DMS53 (cell line): ENCODE measurements at regions not wholly inside any gene's neighbourhood (a gene's known extent, or its start where the extent isn't known, plus 50 kb on each side); places are given as distances from the start of the nearest gene placed in this dataset.
A peak's percentile ranks its signal among the peaks of the same experiment; 100 is the strongest.
"Not testable (repeated sequence)": the region's sequence is repeated elsewhere in the genome, so short reads cannot be mapped to it uniquely, and the experiment has no call there.

Experiments
- DNase-seq: peaks from one replicate; lab custom pipeline; 2025; lab: John Stamatoyannopoulos, UW

GRCh38 chr7:150101282-150101681, 221.9 kb upstream of the LRRC61 start:
- peak; percentile 25 for DNase-seq

- not testable (repeated sequence) for DNase-seq
These were observed 215.9 kb upstream of the LRRC61 start for GRCh38 chr7:150107283-150107682.

DNA sequence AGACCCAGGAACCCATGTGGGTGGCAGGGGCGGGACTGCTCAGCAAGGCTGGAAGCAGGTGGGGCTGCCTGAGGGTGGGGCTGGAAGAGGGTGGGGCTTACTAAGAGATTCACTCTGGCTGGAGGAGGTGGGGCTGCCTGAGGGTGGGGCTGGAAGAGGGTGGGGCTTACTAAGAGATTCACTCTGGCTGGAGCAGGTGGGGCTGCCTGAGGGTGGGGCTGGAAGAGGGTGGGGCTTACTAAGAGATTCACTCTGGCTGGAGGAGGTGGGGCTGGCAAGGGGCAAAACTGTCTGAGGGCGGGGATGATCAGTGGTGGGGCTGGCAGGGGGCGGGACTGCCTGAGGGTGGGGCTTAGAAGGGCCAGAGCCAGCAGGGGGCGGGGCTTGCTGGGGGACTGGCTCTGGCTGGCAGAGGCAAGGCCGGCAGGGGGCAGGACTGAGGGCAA, 212.8 kb upstream of the LRRC61 start:
- DNase-seq: peak; percentile 36

DNA sequence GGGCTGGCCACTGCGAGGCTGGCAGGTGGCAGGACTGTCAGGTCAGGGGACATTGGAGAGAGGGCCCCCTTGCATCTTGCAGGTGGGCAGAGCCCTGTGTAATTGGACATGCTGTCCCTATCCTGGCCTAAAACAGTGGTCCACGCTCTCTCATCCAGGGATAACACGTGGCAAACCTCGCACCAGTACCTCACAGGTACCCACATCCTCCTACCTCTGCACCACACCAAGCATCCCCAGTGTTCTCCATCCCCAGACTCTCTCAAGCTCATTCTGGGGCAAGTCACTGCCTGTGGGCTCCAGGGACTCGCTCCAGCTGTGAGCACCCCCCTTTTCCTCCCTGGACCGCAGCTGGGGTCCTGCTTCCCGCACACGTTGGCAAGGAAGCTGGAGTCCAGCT, 212.3 kb upstream of the LRRC61 start:
- DNase-seq: not testable (repeated sequence)

DNA sequence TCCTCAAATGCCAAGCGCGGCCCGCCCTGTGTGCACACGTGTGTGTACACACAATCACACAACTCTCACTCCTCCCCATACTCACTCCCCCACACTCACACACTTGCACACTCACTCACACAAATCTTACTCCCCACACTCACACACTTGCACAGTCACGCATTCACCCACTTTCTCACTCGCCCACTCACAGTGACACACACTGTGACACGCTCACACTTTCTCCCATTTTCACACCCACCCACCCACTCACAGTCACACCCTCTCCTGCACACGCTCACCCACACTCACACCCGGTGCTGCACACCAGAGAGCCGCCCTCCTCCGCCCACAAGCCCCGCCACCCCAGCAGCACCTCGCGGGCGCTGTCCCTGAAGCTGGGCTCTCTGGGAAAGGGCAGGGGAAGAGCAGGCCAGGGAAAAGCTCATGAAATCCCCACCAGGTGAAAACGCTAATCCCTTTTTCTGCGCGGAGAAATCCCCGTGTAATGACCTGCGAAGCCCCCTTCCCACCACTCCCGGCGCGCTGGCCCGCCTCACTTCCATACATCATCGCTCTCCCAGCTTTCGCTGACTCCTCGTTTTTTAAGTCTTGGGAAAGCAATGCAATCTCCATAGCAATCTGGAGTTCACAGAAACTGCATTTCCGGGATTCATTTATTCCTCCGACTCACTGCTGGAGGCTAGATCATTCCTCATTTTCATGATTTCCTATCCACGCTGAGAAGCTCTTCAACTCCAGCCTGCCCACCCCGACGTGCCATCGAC, 211.6 kb upstream of the LRRC61 start:
- not testable (repeated sequence) for DNase-seq

- not testable (repeated sequence) for DNase-seq
These were observed 209.9 kb upstream of the LRRC61 start for GRCh38 chr7:150113301-150113700.

DNA sequence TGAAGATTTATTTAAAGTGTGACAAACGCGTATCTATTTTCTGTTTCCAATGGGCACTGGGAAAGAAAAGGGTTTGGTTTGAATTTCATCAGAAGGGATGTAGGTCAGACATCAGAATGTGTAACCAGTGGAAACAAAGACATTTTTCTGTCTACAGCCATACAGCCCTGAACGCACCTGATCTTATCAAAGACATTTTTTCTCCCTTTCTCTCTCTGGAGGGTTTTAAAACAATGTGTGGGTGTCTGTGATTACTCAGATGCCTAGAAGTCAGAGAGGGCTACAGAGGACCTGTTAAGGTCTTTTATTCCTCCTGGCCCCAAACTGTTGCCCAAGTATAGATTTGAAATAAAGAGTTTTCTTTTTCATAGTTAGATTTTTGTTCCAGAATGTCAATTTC, 208.6 kb upstream of the LRRC61 start:
- DNase-seq: not testable (repeated sequence)

GRCh38 chr7:150119966-150120365, 203.2 kb upstream of the LRRC61 start:
- not testable (repeated sequence) for DNase-seq

- DNase-seq: peak; percentile 73
These were observed 197.3 kb upstream of the LRRC61 start for GRCh38 chr7:150125831-150126230.

- not testable (repeated sequence) for DNase-seq
These were observed 188.7 kb upstream of the LRRC61 start for GRCh38 chr7:150134451-150134850.

- not testable (repeated sequence) for DNase-seq
These were observed 187.4 kb upstream of the LRRC61 start for GRCh38 chr7:150135620-150136190.

- DNase-seq: not testable (repeated sequence)
These were observed 183.3 kb upstream of the LRRC61 start for GRCh38 chr7:150139840-150140239.

DNA sequence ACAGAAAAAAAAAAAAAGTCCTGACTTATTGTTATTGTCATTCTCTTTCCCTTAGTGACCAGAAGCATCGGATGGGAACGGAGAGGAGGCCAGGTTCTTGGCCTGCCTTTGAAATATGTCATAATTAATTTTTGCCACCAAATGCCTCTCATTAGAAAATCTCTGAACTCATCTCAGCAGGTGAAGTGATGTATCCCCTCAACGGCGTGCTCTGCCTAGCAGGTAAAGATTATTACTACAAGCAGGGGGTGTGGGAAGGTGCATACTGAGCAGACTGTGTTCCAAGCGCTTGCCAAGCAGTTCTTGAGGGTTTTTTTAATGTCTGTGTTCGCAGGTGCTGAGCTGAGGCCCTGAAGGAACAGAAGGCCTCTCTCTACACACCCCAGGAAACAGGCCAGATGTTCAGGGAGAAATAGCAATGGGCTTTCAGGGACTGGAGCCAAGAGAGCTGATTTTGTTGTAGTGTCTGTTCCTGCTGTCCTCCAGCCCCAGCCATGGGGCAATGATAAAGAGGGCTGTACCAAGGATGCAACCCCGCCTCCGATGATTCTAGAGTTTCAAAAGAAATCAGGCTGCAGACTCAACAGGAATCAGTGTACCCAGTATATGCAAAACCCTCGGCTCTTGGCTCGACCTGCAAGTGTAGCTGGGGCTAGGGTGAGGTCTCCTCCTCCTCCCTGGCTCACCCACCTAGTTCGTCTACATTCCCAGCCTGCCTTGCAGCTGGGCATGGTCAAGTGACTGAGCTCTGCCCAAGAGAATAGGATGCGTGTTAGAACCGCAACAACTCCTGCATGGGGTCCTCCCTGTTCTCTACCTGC, 181.4 kb upstream of the LRRC61 start:
- DNase-seq: not testable (repeated sequence)

DNA sequence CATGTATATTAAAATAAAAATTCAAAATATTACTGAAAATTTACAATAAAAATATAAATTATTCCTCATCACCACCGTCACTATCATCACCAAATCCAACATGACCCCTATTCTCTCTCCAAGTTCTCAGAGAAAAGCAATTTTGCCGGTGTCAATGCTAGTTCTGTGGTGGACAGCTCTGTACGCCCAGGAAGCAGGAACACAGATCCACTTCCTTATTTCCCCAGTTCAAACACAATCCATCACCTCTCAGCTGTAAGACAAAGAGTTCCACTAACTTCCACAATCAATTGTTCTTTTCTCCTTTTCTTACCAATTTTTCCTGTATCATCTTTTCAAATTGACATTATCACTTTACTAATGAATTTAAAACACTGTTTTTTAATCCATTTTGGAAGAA, 177.0 kb upstream of the LRRC61 start:
- DNase-seq: not testable (repeated sequence)

DNA sequence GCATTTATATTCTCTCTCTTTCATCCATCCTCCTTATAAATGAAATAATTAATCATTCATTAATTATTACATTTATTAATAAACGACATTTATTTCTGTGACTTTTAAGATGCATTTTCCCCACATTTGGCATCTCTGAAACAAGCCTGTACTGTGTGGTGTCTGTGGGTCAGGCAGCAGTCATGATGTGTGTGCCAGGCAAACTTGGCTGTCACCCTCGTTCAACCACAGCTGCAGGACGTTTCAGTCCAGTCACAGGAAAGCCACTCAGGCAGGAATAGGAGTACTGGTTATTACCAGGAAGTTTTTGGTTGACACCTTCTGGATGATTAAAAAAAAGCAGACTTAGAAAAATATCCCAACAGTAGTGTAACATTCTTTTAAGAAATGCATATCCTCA, 175.6 kb upstream of the LRRC61 start:
- DNase-seq: not testable (repeated sequence)

DNA sequence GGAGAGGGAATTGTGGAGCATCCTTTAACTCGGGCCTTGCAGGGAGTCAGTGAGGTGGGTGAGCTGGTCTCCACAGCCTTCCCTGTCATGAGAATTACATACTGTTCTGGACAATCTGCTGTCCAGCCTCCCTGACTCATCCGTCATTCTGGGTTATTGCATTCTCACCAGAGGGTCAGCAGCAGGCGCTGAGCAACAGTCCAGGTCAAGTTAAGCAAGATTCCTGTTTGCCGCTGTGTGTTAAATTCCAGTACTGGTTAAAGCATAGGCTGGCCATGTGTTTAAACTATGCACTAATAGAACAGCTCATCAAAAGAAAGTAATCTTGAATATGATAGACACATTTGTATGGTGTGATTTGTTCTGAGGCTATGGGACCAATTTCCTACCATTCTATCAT, 167.1 kb upstream of the LRRC61 start:
- not testable (repeated sequence) for DNase-seq

DNA sequence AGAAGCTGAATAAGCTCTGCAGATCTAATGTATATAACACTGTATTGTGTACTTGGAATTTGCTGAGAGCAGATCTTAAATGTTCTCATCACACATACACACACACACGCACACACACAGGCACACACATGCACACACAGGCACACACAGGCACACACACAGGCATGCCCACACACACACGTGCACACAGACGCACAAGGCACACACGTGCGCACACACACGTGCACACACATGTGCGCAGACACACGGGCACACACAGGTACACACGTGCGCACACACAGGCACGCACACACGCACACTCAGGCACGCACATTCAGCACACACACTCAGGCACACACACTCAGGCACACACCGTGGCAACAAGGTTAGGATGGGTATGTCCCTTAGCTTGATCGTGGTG, 164.5 kb upstream of the LRRC61 start:
- not testable (repeated sequence) for DNase-seq

- DNase-seq: not testable (repeated sequence)
These were observed 153.6 kb upstream of the LRRC61 start for GRCh38 chr7:150169515-150169914.

DNA sequence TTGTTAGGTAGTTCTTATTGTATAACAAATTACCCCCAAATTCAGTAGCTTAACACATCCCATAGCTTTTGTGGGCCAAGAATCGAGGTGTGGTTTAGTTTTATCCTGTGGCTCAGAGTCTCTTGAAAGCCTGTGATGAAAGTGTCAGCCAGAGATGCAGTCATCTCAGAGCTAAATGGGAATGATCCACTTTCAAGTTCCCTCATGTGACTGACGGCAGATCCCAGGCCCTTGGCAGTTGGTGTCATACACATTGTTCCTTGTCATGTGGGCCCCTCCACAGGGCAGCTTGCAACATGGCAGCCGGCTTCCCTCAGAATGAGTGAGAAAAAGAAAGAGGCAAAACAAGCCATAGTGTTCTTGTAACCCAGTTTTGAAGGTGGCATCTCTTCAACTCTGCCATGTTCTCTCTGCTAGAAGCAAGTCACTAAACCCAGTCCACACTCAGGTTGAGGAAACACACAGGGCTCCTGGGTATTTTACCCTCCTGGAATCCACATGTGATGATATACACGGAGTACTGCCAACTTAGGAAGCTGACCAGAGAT, 153.1 kb upstream of the LRRC61 start:
- DNase-seq: not testable (repeated sequence)

- DNase-seq: not testable (repeated sequence)
These were observed 139.6 kb upstream of the LRRC61 start for GRCh38 chr7:150183602-150184001.

GRCh38 chr7:150189963-150190362, 133.2 kb upstream of the LRRC61 start:
- DNase-seq: not testable (repeated sequence)

DNA sequence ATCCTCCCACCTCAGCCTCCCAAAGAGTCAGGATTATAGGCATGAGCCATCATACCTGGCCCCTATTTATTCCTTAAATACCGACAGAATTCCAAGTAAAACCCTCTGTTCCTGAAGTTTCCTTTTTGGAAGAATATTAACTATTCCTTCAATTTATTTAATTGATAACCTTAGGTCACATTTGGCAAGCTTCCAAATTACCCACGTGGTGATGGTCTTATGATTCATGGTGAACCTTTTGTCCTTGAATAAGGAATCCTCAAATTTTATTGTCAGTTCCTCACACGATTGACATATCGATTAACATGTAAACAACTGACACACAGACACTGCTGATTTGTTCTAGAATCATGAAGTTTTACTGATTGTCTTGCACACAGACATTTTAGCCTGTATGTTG, 130.6 kb upstream of the LRRC61 start:
- DNase-seq: not testable (repeated sequence)
